Lower lobe of right lung (tissue), 2 donors: ENCODE measurements at regions not wholly inside any gene's neighbourhood (a gene's known extent, or its start where the extent isn't known, plus 50 kb on each side); places are given as distances from the start of the nearest gene placed in this dataset.
A peak's percentile ranks its signal among the peaks of the same experiment; 100 is the strongest.

ENCODE experiments used
- ATAC-seq, 2 donors: fragments of 200-7000 bp; cut with Tn5 transposase; one replicate each; pipeline ENCODE4 v1.9.1; 2020 to 2022; ENCODE audit warnings: mild to moderate bottlenecking in 2 of 2, moderate library complexity in 2 of 2
- DNase-seq: peaks from one replicate; pipeline ENCODE4 v3.0.0-alpha.2; 2020
- H3K27ac ChIP-seq: fragments of 200-600 bp; one replicate; pipeline ENCODE4 v1.8.0; 2022
- H3K27me3 ChIP-seq: fragments of 200-600 bp; one replicate; pipeline ENCODE4 v1.8.0; 2022; ENCODE audit warnings: low read depth
- H3K36me3 ChIP-seq: fragments of 200-600 bp; one replicate; pipeline ENCODE4 v1.8.0; 2022; ENCODE audit warnings: mild to moderate bottlenecking
- H3K4me1 ChIP-seq: fragments of 200-600 bp; one replicate; pipeline ENCODE4 v1.8.0; 2022
- H3K4me3 ChIP-seq: fragments of 200-600 bp; one replicate; pipeline ENCODE4 v1.8.0; 2022; ENCODE audit warnings: mild to moderate bottlenecking
- H3K9me3 ChIP-seq: fragments of 200-600 bp; one replicate; pipeline ENCODE4 v1.8.0; 2022
- intact Hi-C: fragments of 100-400 bp; cut with DNase I; formaldehyde crosslinking; loops from one replicate; pipeline ENCODE4 v1.11.0; 2022
- TF ChIP-seq, protein P1 (sequence below): fragments of 200-600 bp; IDR thresholded peaks from one replicate; pipeline ENCODE4 v1.8.0; 2022; ENCODE audit warnings: antibody characterized with exemption, mild to moderate bottlenecking
- donor health status: DM: no; HTN: yes; CAD: no; lungs with severe emphysema.

- TF ChIP-seq, protein P1, sequence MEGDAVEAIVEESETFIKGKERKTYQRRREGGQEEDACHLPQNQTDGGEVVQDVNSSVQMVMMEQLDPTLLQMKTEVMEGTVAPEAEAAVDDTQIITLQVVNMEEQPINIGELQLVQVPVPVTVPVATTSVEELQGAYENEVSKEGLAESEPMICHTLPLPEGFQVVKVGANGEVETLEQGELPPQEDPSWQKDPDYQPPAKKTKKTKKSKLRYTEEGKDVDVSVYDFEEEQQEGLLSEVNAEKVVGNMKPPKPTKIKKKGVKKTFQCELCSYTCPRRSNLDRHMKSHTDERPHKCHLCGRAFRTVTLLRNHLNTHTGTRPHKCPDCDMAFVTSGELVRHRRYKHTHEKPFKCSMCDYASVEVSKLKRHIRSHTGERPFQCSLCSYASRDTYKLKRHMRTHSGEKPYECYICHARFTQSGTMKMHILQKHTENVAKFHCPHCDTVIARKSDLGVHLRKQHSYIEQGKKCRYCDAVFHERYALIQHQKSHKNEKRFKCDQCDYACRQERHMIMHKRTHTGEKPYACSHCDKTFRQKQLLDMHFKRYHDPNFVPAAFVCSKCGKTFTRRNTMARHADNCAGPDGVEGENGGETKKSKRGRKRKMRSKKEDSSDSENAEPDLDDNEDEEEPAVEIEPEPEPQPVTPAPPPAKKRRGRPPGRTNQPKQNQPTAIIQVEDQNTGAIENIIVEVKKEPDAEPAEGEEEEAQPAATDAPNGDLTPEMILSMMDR: no peak
- ATAC-seq (no peak), DNase-seq (no peak)
- no peaks in the 10 kb centered on the region for H3K27me3 ChIP-seq
- H3K27ac ChIP-seq: no peak overlapping the region
- no peak overlapping the region for H3K4me3 ChIP-seq
- H3K4me1 ChIP-seq: no peaks in the 10 kb centered on the region
- H3K9me3 ChIP-seq: peaks cover 11% of the 10 kb centered on the region
- intact Hi-C loops: no loop called here
- no peaks in the 10 kb centered on the region for H3K36me3 ChIP-seq
Measured at GRCh38 chr3:87924485-87924884, 134.3 kb downstream of the CGGBP1 start.

GRCh38 chr3:87920549-87920948, 138.3 kb downstream of the CGGBP1 start:
- Histone ChIP-seq H3K27me3 (no peaks in the 10 kb centered on the region), H3K4me3 (no peak overlapping the region), H3K4me1 (no peaks in the 10 kb centered on the region), H3K36me3 (no peaks in the 10 kb centered on the region), H3K9me3 (peaks cover 11% of the 10 kb centered on the region), H3K27ac (no peak overlapping the region)
- TF ChIP-seq, protein P1: no peak
- no peak for DNase-seq
- intact Hi-C loops: no loop called here
- ATAC-seq: no peak

DNA sequence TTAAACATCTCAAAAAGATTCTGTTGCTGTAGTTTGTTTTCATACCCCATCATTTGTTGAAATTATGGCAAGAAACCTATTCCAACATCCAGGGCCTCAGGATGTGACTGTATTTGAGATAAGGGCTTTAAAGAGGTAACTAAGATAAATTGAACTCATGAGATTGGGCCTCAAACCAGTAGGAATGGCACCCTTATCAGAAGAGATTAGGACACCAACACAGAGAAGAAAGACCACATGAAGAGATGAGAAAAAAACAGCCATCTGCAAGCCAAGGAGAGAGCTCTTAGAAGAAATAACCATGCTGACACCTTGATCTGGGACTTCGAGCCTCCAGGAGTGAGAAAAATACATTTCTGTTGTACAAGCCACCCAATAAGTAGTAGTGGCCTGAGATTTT, 157.7 kb downstream of the CGGBP1 start:
- H3K4me1 ChIP-seq: no peaks in the 10 kb centered on the region
- intact Hi-C loops: no loop called here
- H3K36me3 ChIP-seq: no peaks in the 10 kb centered on the region
- H3K9me3 ChIP-seq: no peaks in the 10 kb centered on the region
- TF ChIP-seq, protein P1: no peak
- no peak overlapping the region for H3K4me3 ChIP-seq
- no peak overlapping the region for H3K27ac ChIP-seq
- no peaks in the 10 kb centered on the region for H3K27me3 ChIP-seq
- no peak for ATAC-seq
- DNase-seq: no peak

GRCh38 chr3:87900061-87900460, 158.7 kb downstream of the CGGBP1 start:
- Histone ChIP-seq H3K4me1 (no peaks in the 10 kb centered on the region), H3K9me3 (no peaks in the 10 kb centered on the region), H3K4me3 (no peak overlapping the region), H3K27ac (no peak overlapping the region), H3K36me3 (no peaks in the 10 kb centered on the region), H3K27me3 (no peaks in the 10 kb centered on the region)
- no peak for ATAC-seq
- TF ChIP-seq, protein P1: peak; percentile 25
- intact Hi-C loops: no loop called here
- no peak for DNase-seq

GRCh38 chr3:87898971-87899370, 159.8 kb downstream of the CGGBP1 start:
- no peak overlapping the region for H3K27ac ChIP-seq
- no peak overlapping the region for H3K4me3 ChIP-seq
- H3K36me3 ChIP-seq: no peaks in the 10 kb centered on the region
- intact Hi-C loops: no loop called here
- ATAC-seq: no peak
- TF ChIP-seq, protein P1: no peak
- no peak for DNase-seq
- H3K4me1 ChIP-seq: no peaks in the 10 kb centered on the region
- H3K27me3 ChIP-seq: no peaks in the 10 kb centered on the region
- H3K9me3 ChIP-seq: no peaks in the 10 kb centered on the region

GRCh38 chr3:87895983-87896382, 162.8 kb downstream of the CGGBP1 start:
- Histone ChIP-seq H3K9me3 (no peaks in the 10 kb centered on the region), H3K4me3 (no peak overlapping the region), H3K4me1 (no peaks in the 10 kb centered on the region), H3K36me3 (no peaks in the 10 kb centered on the region), H3K27ac (no peak overlapping the region), H3K27me3 (no peaks in the 10 kb centered on the region)
- ATAC-seq (no peak), DNase-seq (no peak)
- intact Hi-C loops: no loop called here
- TF ChIP-seq, protein P1: no peak
